ENCODE measurements at regions not wholly inside any gene's neighbourhood (a gene's known extent, or its start where the extent isn't known, plus 50 kb on each side); places are given as distances from the start of the nearest gene placed in this dataset.

GRCh38 chr18:56115071-56116015 lies 523.0 kb downstream of the TXNL1 start:
- Histone ChIP-seq H3K4me1 (ENCODE audit: control insufficient read depth, insufficient read depth, low read length) (0 out of 2 replicates have a peak, but pooled peaks cover 2% of the 10 kb centered on the region), H3K36me3 (ENCODE audit: control insufficient read depth in 2 of 2, insufficient read depth in 2 of 2, low read length in 1 of 2) (no peaks in the 10 kb centered on the region), H3K27ac (ENCODE audit: control insufficient read depth, insufficient read depth) (no peak overlapping the region), H3K27me3 (replicated peaks in 1 of 2; ENCODE audit: control insufficient read depth in 2 of 2, insufficient read depth in 2 of 2, low read length in 1 of 2) (no peaks in the 10 kb centered on the region; a peak in 1 of 4 replicates), H3K4me2 (ENCODE audit: control insufficient read depth, insufficient read depth) (no peak overlapping the region), H3K79me2 (ENCODE audit: control insufficient read depth, insufficient read depth, low read length) (no peaks in the 10 kb centered on the region), H4K20me1 (ENCODE audit: control insufficient read depth, insufficient read depth) (no peaks in the 10 kb centered on the region), H3K9ac (ENCODE audit: control insufficient read depth, insufficient read depth, low read length) (no peak overlapping the region), H2AFZ (ENCODE audit: control insufficient read depth, low read depth, low read length) (no peak overlapping the region), H3K9me3 (replicated peaks; ENCODE audit: control insufficient read depth, insufficient read depth, low read length) (no peaks in the 10 kb centered on the region), H3K4me3 (no peak overlapping the region)
- SMC1A ChIA-PET (ENCODE audit: uncharacterized antibody, unreplicated experiment), result interaction anchor here (0.8 kb wide), 1 partner anchor 357 kb away, joined by 3 read pairs; no protein-coding TSS in a partner anchor
- POLR2A ChIA-PET, result no interaction called here
- intact Hi-C loops (cut with micrococcal nuclease; ENCODE audit: unreplicated experiment), result loop anchor here (10.0 kb wide), 1 partner anchor 459 kb away; no protein-coding TSS in a partner anchor
- CTCF ChIA-PET, result no interaction called here
- DNase-seq (ENCODE audit: low read depth, low spot score), result no peak
- no peak for ATAC-seq
- 23% methylated on average over 6 of the region's 6 CpGs for WGBS (ENCODE audit: insufficient coverage, insufficient replicate concordance, low lambda C conversion rate, missing lambda C conversion rate)
- RAD21 ChIA-PET (ENCODE audit: unreplicated experiment), result no interaction called here
- no TSS peak for BruUV-seq (replicated peaks)
- no peak for TF ChIP-seq EGR1 (IDR thresholded peaks at IDR 0.05; ENCODE audit: borderline replicate concordance in 1 of 2, low read depth in 2 of 2, low read length in 2 of 2)
- TF ChIP-seq BMI1 (IDR thresholded peaks at IDR 0.05; ENCODE audit: borderline replicate concordance), result no peak
- TF ChIP-seq CREM (IDR thresholded peaks at IDR 0.05; ENCODE audit: low read depth), result no peak
- TF ChIP-seq STAT1 (conservative IDR thresholded peaks at IDR 0.05), result no peak
- no peak for TF ChIP-seq NBN (IDR thresholded peaks at IDR 0.05)
- TF ChIP-seq, protein P1, sequence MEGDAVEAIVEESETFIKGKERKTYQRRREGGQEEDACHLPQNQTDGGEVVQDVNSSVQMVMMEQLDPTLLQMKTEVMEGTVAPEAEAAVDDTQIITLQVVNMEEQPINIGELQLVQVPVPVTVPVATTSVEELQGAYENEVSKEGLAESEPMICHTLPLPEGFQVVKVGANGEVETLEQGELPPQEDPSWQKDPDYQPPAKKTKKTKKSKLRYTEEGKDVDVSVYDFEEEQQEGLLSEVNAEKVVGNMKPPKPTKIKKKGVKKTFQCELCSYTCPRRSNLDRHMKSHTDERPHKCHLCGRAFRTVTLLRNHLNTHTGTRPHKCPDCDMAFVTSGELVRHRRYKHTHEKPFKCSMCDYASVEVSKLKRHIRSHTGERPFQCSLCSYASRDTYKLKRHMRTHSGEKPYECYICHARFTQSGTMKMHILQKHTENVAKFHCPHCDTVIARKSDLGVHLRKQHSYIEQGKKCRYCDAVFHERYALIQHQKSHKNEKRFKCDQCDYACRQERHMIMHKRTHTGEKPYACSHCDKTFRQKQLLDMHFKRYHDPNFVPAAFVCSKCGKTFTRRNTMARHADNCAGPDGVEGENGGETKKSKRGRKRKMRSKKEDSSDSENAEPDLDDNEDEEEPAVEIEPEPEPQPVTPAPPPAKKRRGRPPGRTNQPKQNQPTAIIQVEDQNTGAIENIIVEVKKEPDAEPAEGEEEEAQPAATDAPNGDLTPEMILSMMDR (IDR thresholded peaks at IDR 0.05 in 2 of 3, conservative IDR thresholded peaks at IDR 0.05 in 1 of 3; ENCODE audit: control insufficient read depth in 2 of 3, extremely low read depth in 1 of 3, insufficient read depth in 1 of 3, low read depth in 3 of 3, low read length in 3 of 3), result no peak
- no peak for TF ChIP-seq CBX5 (IDR thresholded peaks at IDR 0.05; ENCODE audit: low read depth)
- no peak for TF ChIP-seq SRF (IDR thresholded peaks at IDR 0.05; ENCODE audit: low read depth in 2 of 2, low read length in 2 of 2)
- no peak for TF ChIP-seq RELA (IDR thresholded peaks at IDR 0.05; ENCODE audit: borderline replicate concordance, partially characterized antibody)
- TF ChIP-seq HDAC2 (IDR thresholded peaks at IDR 0.05), result no peak
- no peak for TF ChIP-seq CEBPB (IDR thresholded peaks at IDR 0.05; ENCODE audit: borderline replicate concordance in 1 of 2, low read depth in 2 of 2, low read length in 2 of 2)
- no peak for TF ChIP-seq ZNF207 (IDR thresholded peaks at IDR 0.05; ENCODE audit: borderline replicate concordance)
- TF ChIP-seq, protein P2, sequence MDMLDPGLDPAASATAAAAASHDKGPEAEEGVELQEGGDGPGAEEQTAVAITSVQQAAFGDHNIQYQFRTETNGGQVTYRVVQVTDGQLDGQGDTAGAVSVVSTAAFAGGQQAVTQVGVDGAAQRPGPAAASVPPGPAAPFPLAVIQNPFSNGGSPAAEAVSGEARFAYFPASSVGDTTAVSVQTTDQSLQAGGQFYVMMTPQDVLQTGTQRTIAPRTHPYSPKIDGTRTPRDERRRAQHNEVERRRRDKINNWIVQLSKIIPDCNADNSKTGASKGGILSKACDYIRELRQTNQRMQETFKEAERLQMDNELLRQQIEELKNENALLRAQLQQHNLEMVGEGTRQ (IDR thresholded peaks at IDR 0.05; ENCODE audit: borderline replicate concordance, low read depth, low read length), result no peak
- no peak for TF ChIP-seq DPF2 (IDR thresholded peaks at IDR 0.05)
- no peak for TF ChIP-seq SPI1 (IDR thresholded peaks at IDR 0.05; ENCODE audit: borderline replicate concordance, insufficient read depth, low read depth, low read length)
- TF ChIP-seq JUND (IDR thresholded peaks at IDR 0.05; ENCODE audit: low read depth, low read length), result no peak
- TF ChIP-seq POLR2AphosphoS2 (IDR thresholded peaks at IDR 0.05; ENCODE audit: low read depth, low read length), result no peak
- TF ChIP-seq HDGF (IDR thresholded peaks at IDR 0.05), result no peak
- TF ChIP-seq ZBTB4 (CRISPR knock-in tag; IDR thresholded peaks at IDR 0.05), result no peak
- FAIRE-seq, result no peak
- in situ Hi-C loops (cut with MboI), result no loop called here
